NB4 (cell line): ENCODE measurements at regions not wholly inside any gene's neighbourhood (a gene's known extent, or its start where the extent isn't known, plus 50 kb on each side); places are given as distances from the start of the nearest gene placed in this dataset.
A peak's percentile ranks its signal among the peaks of the same experiment; 100 is the strongest.

Source experiments
- MYC ChIP-seq: IDR thresholded peaks from 2 replicates; pipeline ENCODE4 v1.6.1; 2011; ENCODE audit warnings: low read depth, low read length
- POLR2A ChIP-seq: IDR thresholded peaks from 2 replicates; pipeline ENCODE4 v1.6.1; 2011; ENCODE audit warnings: mild to moderate bottlenecking; ENCODE audit not compliant: insufficient read length; ENCODE audit errors: extremely low read depth
- TF ChIP-seq, protein P1 (sequence below): IDR thresholded peaks from one replicate; pipeline ENCODE4 v1.5.1; 2012; ENCODE audit warnings: low read depth, low read length

DNA sequence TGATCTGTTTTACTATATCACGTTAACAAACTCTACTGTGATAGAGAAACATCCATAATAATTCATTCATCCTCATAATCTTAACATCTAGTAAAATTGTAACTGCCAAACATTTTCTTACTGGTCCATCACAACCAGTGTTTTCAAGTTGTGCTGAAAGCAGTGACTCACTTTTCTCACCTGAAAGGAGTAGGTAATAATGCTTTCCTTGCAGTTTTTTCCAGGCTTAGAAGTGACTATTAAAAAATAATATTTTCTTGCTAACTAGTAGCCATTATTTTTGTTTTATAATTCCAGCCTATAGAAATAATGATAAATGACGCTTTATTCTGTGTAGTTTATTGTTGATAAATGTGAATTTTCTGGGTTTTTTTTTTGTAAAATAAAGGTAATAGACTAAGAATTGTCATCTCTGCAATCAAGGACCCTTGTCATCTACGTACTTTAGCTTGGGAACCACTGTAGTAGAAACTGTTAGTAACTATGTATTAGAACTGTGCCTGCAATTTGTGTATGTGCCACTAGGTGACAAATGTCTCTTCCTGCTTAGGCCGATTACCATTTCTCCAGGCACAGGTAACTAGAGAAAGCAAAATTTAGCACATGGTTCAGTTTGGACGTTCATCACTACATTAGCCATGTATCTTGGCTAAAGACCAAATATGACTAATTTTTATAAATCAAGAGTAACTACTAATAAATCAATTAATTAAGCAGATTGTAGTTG is 409.4 kb upstream of the ERCC4 start:
- TF ChIP-seq, protein P1, sequence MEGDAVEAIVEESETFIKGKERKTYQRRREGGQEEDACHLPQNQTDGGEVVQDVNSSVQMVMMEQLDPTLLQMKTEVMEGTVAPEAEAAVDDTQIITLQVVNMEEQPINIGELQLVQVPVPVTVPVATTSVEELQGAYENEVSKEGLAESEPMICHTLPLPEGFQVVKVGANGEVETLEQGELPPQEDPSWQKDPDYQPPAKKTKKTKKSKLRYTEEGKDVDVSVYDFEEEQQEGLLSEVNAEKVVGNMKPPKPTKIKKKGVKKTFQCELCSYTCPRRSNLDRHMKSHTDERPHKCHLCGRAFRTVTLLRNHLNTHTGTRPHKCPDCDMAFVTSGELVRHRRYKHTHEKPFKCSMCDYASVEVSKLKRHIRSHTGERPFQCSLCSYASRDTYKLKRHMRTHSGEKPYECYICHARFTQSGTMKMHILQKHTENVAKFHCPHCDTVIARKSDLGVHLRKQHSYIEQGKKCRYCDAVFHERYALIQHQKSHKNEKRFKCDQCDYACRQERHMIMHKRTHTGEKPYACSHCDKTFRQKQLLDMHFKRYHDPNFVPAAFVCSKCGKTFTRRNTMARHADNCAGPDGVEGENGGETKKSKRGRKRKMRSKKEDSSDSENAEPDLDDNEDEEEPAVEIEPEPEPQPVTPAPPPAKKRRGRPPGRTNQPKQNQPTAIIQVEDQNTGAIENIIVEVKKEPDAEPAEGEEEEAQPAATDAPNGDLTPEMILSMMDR, result peak; percentile 36
- TF ChIP-seq POLR2A (no peak), MYC (no peak)
